Endothelial cell of umbilical vein (primary cell): ENCODE measurements at regions not wholly inside any gene's neighbourhood (a gene's known extent, or its start where the extent isn't known, plus 50 kb on each side); places are given as distances from the start of the nearest gene placed in this dataset.

Source experiments
- BruUV-seq: library from RNA; stranded (reverse); fragments of 400-500 nt; replicated peaks from 2 replicates; lab custom pipeline; 2021; lab: Mats Ljungman, UMichigan
- CTCF ChIA-PET: fragments of 300-600, 350-600 bp; sonication (Branson Sonifier 250); formaldehyde crosslinking; loops from one replicate; lab custom pipeline; 2021; ENCODE audit warnings: antibody characterized with exemption, inconsistent platforms; lab: Charles Lee
- POLR2A ChIA-PET: fragments of 300-600, 350-600 bp; sonication (Branson Sonifier 250); formaldehyde crosslinking; loops from one replicate; lab custom pipeline; 2021; ENCODE audit warnings: antibody characterized with exemption, inconsistent platforms; lab: Charles Lee
- DNase-seq: peaks from one replicate; pipeline ENCODE4 v3.0.0-alpha.2; 2011; ENCODE audit warnings: low read depth, low spot score
- FAIRE-seq: peaks from 2 replicates; lab custom pipeline; 2011; peaks lifted over from hg19 to GRCh38; lab: Jason Lieb, UNC
- H2AFZ ChIP-seq: 2 replicates; pipeline ENCODE4 v1.6.0; 2012; ENCODE audit warnings: low read depth, low read length, control low read depth, inconsistent platforms
- H3K27ac ChIP-seq: 2 replicates; pipeline ENCODE4 v1.5.1; 2011; ENCODE audit warnings: low read depth, mild to moderate bottlenecking, control low read depth, low read length, moderate library complexity; ENCODE audit not compliant: insufficient read depth
- H3K27me3 ChIP-seq, 2 experiments: 2 replicates each; pipeline versions ENCODE4 v1.6.0 to v1.6.1; 2011; ENCODE audit warnings: low read length in 2 of 2, mixed read lengths in 1 of 2; ENCODE audit not compliant: control insufficient read depth in 2 of 2, insufficient read depth in 2 of 2
- H3K36me3 ChIP-seq, 2 experiments: 2 replicates in 1 of 2; 3 replicates in 1 of 2; pipeline ENCODE4 v1.5.1; 2011; ENCODE audit warnings: low read length in 2 of 2, mild to moderate bottlenecking in 1 of 2, moderate library complexity in 1 of 2; ENCODE audit not compliant: control insufficient read depth in 2 of 2, insufficient read depth in 2 of 2; ENCODE audit errors: extremely low read depth in 1 of 2
- H3K4me1 ChIP-seq: 3 replicates; pipeline ENCODE4 v1.5.1; 2011; ENCODE audit warnings: mild to moderate bottlenecking, low read length; ENCODE audit not compliant: control insufficient read depth, insufficient read depth; ENCODE audit errors: extremely low read depth
- H3K4me2 ChIP-seq: 2 replicates; pipeline ENCODE4 v1.6.1; 2011; ENCODE audit warnings: low read length, control low read depth, mixed read lengths; ENCODE audit not compliant: insufficient read depth
- H3K4me3 ChIP-seq, 3 experiments: fragments of 200-600 bp in 1 of 3; sonication (generic), shearing (Covaris generic) in 1 of 3; replicated peaks in 1 of 3; 2 replicates each; pipeline ENCODE4 v1.5.1; 2011 to 2016; ENCODE audit warnings: control low read depth in 3 of 3, low read length in 3 of 3, mild to moderate bottlenecking in 2 of 3, inconsistent platforms in 1 of 3, low read depth in 1 of 3, moderate library complexity in 1 of 3; ENCODE audit not compliant: insufficient read depth in 1 of 3
- H3K79me2 ChIP-seq: 2 replicates; pipeline ENCODE4 v1.6.0; 2012; ENCODE audit warnings: low read length, inconsistent platforms; ENCODE audit not compliant: control insufficient read depth, insufficient read depth
- H3K9ac ChIP-seq: replicated peaks from 2 replicates; pipeline ENCODE3; 2011; ENCODE audit warnings: low read length, control low read depth; ENCODE audit not compliant: insufficient read depth; ENCODE audit errors: extremely low read depth
- H3K9me1 ChIP-seq: replicated peaks from 3 replicates; pipeline ENCODE4 v1.6.0; 2011; ENCODE audit warnings: mild to moderate bottlenecking, low read length; ENCODE audit not compliant: control insufficient read depth, insufficient read depth; ENCODE audit errors: extremely low read depth
- H3K9me3 ChIP-seq: replicated peaks from 2 replicates; pipeline ENCODE4 v1.5.1; 2012; ENCODE audit warnings: low read length, inconsistent platforms; ENCODE audit not compliant: control insufficient read depth, insufficient read depth
- H4K20me1 ChIP-seq: replicated peaks from 2 replicates; pipeline ENCODE3; 2011; ENCODE audit warnings: mild to moderate bottlenecking, low read length; ENCODE audit not compliant: control insufficient read depth, insufficient read depth; ENCODE audit errors: extremely low read depth
- CTCF ChIP-seq, 2 donors: IDR thresholded peaks; 1 replicate in 1 of 2; 2 replicates in 1 of 2; pipeline ENCODE4 v1.5.1; 2011; ENCODE audit warnings: low read length in 2 of 2, mild to moderate bottlenecking in 2 of 2, moderate library complexity in 2 of 2, control low read depth in 1 of 2, inconsistent platforms in 1 of 2, low read depth in 1 of 2; ENCODE audit not compliant: insufficient read depth in 1 of 2; ENCODE audit errors: extremely low read depth in 1 of 2
- EZH2 ChIP-seq: IDR thresholded peaks from 2 replicates; pipeline ENCODE4 v1.6.1; 2012; ENCODE audit warnings: borderline replicate concordance, low read depth, mild to moderate bottlenecking, moderate library complexity, low read length, inconsistent platforms; ENCODE audit not compliant: severe bottlenecking
- FOS ChIP-seq: IDR thresholded peaks from 2 replicates; pipeline ENCODE4 v1.6.1; 2011; ENCODE audit warnings: mild to moderate bottlenecking, low read length, moderate library complexity, borderline replicate concordance; ENCODE audit not compliant: insufficient read depth
- GATA2 ChIP-seq: IDR thresholded peaks from 2 replicates; pipeline ENCODE4 v1.7.0; 2011; ENCODE audit warnings: low read depth, mild to moderate bottlenecking, moderate library complexity, mixed read lengths, low read length; ENCODE audit not compliant: insufficient read length, insufficient read depth
- JUN ChIP-seq: IDR thresholded peaks from 2 replicates; pipeline ENCODE4 v1.6.1; 2011; ENCODE audit warnings: borderline replicate concordance, low read depth; ENCODE audit not compliant: insufficient read length, insufficient read depth
- MAX ChIP-seq: IDR thresholded peaks from 2 replicates; pipeline ENCODE4 v1.6.1; 2011; ENCODE audit not compliant: insufficient read depth, insufficient read length
- MYC ChIP-seq: IDR thresholded peaks from one replicate; pipeline ENCODE4 v1.6.1; 2011; ENCODE audit warnings: mild to moderate bottlenecking, low read depth, low read length
- POLR2A ChIP-seq: IDR thresholded peaks from 2 replicates; pipeline ENCODE4 v1.6.1; 2012; ENCODE audit warnings: low read depth, mild to moderate bottlenecking, control low read depth, low read length
- POLR2AphosphoS5 ChIP-seq: IDR thresholded peaks from 2 replicates; pipeline ENCODE4 v1.6.1; 2012; ENCODE audit warnings: low read depth, mild to moderate bottlenecking, control low read depth, low read length, moderate library complexity; ENCODE audit not compliant: insufficient read depth
- dilution Hi-C: fragments of 300-500 bp; cut with MboI; formaldehyde crosslinking; loops from one replicate; pipeline ENCODE4 v1.15.0; 2019; ENCODE audit warnings: low sequenced_read_pairs; ENCODE audit not compliant: extremely low pct_ligation_motif_present
- intact Hi-C: fragments of 100-400 bp; cut with micrococcal nuclease; formaldehyde crosslinking; loops from one replicate; pipeline ENCODE4 v1.10.0; 2022

- Histone ChIP-seq H3K9ac (no peak overlapping the region), H3K9me1 (no peaks in the 10 kb centered on the region), H3K27ac (no peak overlapping the region), H3K27me3 (no peaks in the 10 kb centered on the region), H3K4me3 (no peak overlapping the region), H3K4me1 (no peaks in the 10 kb centered on the region), H3K79me2 (no peaks in the 10 kb centered on the region), H3K4me2 (no peak overlapping the region), H3K36me3 (no peaks in the 10 kb centered on the region), H2AFZ (no peak overlapping the region), H3K9me3 (no peaks in the 10 kb centered on the region), H4K20me1 (no peaks in the 10 kb centered on the region)
- dilution Hi-C loops (no loop called here), intact Hi-C loops (no loop called here)
- BruUV-seq, result no TSS peak
- DNase-seq (no peak), FAIRE-seq (no peak)
- ChIA-PET POLR2A (no interaction called here), CTCF (no interaction called here)
- TF ChIP-seq MYC, result no peak
- TF ChIP-seq FOS, result no peak
- TF ChIP-seq JUN, result no peak
- no peak for TF ChIP-seq EZH2
- no peak for TF ChIP-seq GATA2
- no peak for TF ChIP-seq POLR2A
- TF ChIP-seq POLR2AphosphoS5, result no peak
- TF ChIP-seq MAX, result no peak
- no peak for TF ChIP-seq CTCF (IDR thresholded peaks at IDR 0.05; ENCODE audit: extremely low read depth in 1 of 2, insufficient read depth in 1 of 2, low read depth in 1 of 2, low read length in 2 of 2)
Observed at GRCh38 chrX:94932278-94932965, 1258.4 kb downstream of the FAM133A start.
